IMR-90 (cell line): ENCODE measurements at regions not wholly inside any gene's neighbourhood (a gene's known extent, or its start where the extent isn't known, plus 50 kb on each side); places are given as distances from the start of the nearest gene placed in this dataset.

Source experiments
- ATAC-seq: fragments of 200-7000 bp; cut with Tn5 transposase; 2 replicates; pipeline ENCODE4 v1.9.1; 2020; ENCODE audit warnings: low read depth, mild to moderate bottlenecking, moderate library complexity
- BruUV-seq: library from RNA; stranded (reverse); fragments of 400-500 nt; replicated peaks from 2 replicates; lab custom pipeline; 2021; lab: Mats Ljungman, UMichigan
- CTCF ChIA-PET: fragments of 300-600 bp; formaldehyde crosslinking; extraction: SDS; loops from one replicate; lab custom pipeline; 2021; ENCODE audit warnings: antibody characterized with exemption; lab: Yijun Ruan, JAX
- POLR2A ChIA-PET: fragments of 300-600 bp; sonication (Branson Sonifier 250); formaldehyde crosslinking; loops from one replicate; lab custom pipeline; 2022; ENCODE audit warnings: antibody characterized with exemption; ENCODE audit not compliant: unreplicated experiment; lab: Charles Lee
- DNase-seq: peaks from one replicate; pipeline ENCODE4 v3.0.0; 2013
- H2AFZ ChIP-seq: replicated peaks from 2 replicates; pipeline ENCODE3; 2013; ENCODE audit warnings: low read length, mild to moderate bottlenecking; ENCODE audit not compliant: poor library complexity
- H2AK5ac ChIP-seq: 2 replicates; pipeline ENCODE4 v1.6.1; 2013; ENCODE audit warnings: low read depth, low read length, inconsistent platforms
- H2AK9ac ChIP-seq: replicated peaks from 2 replicates; pipeline ENCODE3; 2013; ENCODE audit warnings: mild to moderate bottlenecking, low read depth, low read length, moderate library complexity; ENCODE audit not compliant: poor library complexity
- H2BK120ac ChIP-seq: 2 replicates; pipeline ENCODE4 v1.6.1; 2013; ENCODE audit warnings: low read depth, low read length, inconsistent platforms
- H2BK15ac ChIP-seq: 3 replicates; pipeline ENCODE4 v1.6.1; 2013; ENCODE audit warnings: low read depth, low read length, inconsistent platforms
- H2BK20ac ChIP-seq: 2 replicates; pipeline ENCODE4 v1.6.1; 2013; ENCODE audit warnings: low read depth, mild to moderate bottlenecking, inconsistent platforms, low read length, moderate library complexity
- H2BK5ac ChIP-seq: 2 replicates; pipeline ENCODE4 v1.6.1; 2013; ENCODE audit warnings: mild to moderate bottlenecking, low read depth, low read length, inconsistent platforms; ENCODE audit not compliant: poor library complexity, severe bottlenecking
- H3K14ac ChIP-seq: replicated peaks from 2 replicates; pipeline ENCODE4 v1.6.1; 2013; ENCODE audit warnings: low read depth, low read length, inconsistent platforms
- H3K18ac ChIP-seq: 2 replicates; pipeline ENCODE4 v1.6.1; 2013; ENCODE audit warnings: low read depth, low read length, control low read depth
- H3K23ac ChIP-seq: 2 replicates; pipeline ENCODE4 v1.6.1; 2013; ENCODE audit warnings: low read depth, low read length, inconsistent platforms
- H3K27ac ChIP-seq: 2 replicates; pipeline ENCODE4 v1.5.1; 2013; ENCODE audit warnings: mild to moderate bottlenecking, control low read depth, low read length; ENCODE audit not compliant: insufficient read depth
- H3K27me3 ChIP-seq: 2 replicates; pipeline ENCODE4 v1.6.1; 2013; ENCODE audit warnings: low read length; ENCODE audit not compliant: control insufficient read depth, insufficient read depth
- H3K36me3 ChIP-seq: 2 replicates; pipeline ENCODE4 v1.6.1; 2013; ENCODE audit warnings: low read length, mixed read lengths; ENCODE audit not compliant: control insufficient read depth, insufficient read depth
- H3K4ac ChIP-seq: 2 replicates; pipeline ENCODE4 v1.6.1; 2013; ENCODE audit warnings: low read depth, low read length, inconsistent platforms
- H3K4me1 ChIP-seq: 2 replicates; pipeline ENCODE4 v1.6.1; 2013; ENCODE audit warnings: low read length, mixed read lengths; ENCODE audit not compliant: control insufficient read depth, insufficient read depth
- H3K4me2 ChIP-seq: 2 replicates; pipeline ENCODE4 v1.6.1; 2013; ENCODE audit warnings: low read depth, mild to moderate bottlenecking, control low read depth, low read length, moderate library complexity
- H3K4me3 ChIP-seq: 2 replicates; pipeline ENCODE4 v1.5.1; 2013; ENCODE audit warnings: low read depth, mild to moderate bottlenecking, control low read depth, low read length, moderate library complexity; ENCODE audit not compliant: insufficient read depth
- H3K56ac ChIP-seq: 2 replicates; pipeline ENCODE4 v1.6.1; 2013; ENCODE audit warnings: low read length, inconsistent platforms; ENCODE audit not compliant: insufficient read depth; ENCODE audit errors: extremely low read depth
- H3K79me1 ChIP-seq, 2 experiments: 2 replicates each; pipeline ENCODE4 v1.6.1; 2013; ENCODE audit warnings: low read length in 2 of 2, inconsistent platforms in 1 of 2, low read depth in 1 of 2
- H3K9ac ChIP-seq: 2 replicates; pipeline ENCODE4 v1.6.1; 2013; ENCODE audit warnings: low read depth, low read length, control low read depth
- H3K9me1 ChIP-seq: 2 replicates; pipeline ENCODE4 v1.6.1; 2013; ENCODE audit warnings: low read length, inconsistent platforms; ENCODE audit not compliant: insufficient read depth
- H3K9me3 ChIP-seq: 2 replicates; pipeline ENCODE4 v1.6.1; 2013; ENCODE audit warnings: low read length; ENCODE audit not compliant: control insufficient read depth, insufficient read depth
- H4K20me1 ChIP-seq: 2 replicates; pipeline ENCODE4 v1.6.1; 2013; ENCODE audit warnings: low read length, inconsistent platforms; ENCODE audit not compliant: insufficient read depth
- H4K5ac ChIP-seq: 2 replicates; pipeline ENCODE4 v1.6.1; 2013; ENCODE audit warnings: mild to moderate bottlenecking, low read depth, low read length, control low read depth
- H4K8ac ChIP-seq, 2 experiments: 2 replicates each; pipeline ENCODE4 v1.6.1; 2013; ENCODE audit warnings: low read depth in 2 of 2, low read length in 2 of 2, control low read depth in 1 of 2, inconsistent platforms in 1 of 2
- H4K91ac ChIP-seq: 2 replicates; pipeline ENCODE4 v1.6.1; 2013; ENCODE audit warnings: low read depth, low read length, inconsistent platforms; ENCODE audit not compliant: insufficient read depth
- BHLHE40 ChIP-seq: fragments of 150-350 bp; IDR thresholded peaks from 2 replicates; pipeline ENCODE4 v1.6.1; 2016; ENCODE audit warnings: mild to moderate bottlenecking, low read depth, low read length
- CEBPB ChIP-seq: IDR thresholded peaks from 2 replicates; pipeline ENCODE4 v1.6.1; 2012; ENCODE audit warnings: low read depth, low read length, improper control_type of control experiment
- CHD1 ChIP-seq: IDR thresholded peaks from 2 replicates; pipeline ENCODE4 v1.6.1; 2012; ENCODE audit warnings: low read depth, low read length, improper control_type of control experiment
- CTCF ChIP-seq: conservative IDR thresholded peaks from 2 replicates; pipeline ENCODE4 v1.5.1; 2012; ENCODE audit warnings: mild to moderate bottlenecking, low read depth, low read length, improper control_type of control experiment
- ELK1 ChIP-seq: fragments of 150-350 bp; IDR thresholded peaks from 2 replicates; pipeline ENCODE4 v1.6.1; 2016; ENCODE audit warnings: low read depth, mild to moderate bottlenecking, low read length, moderate library complexity, borderline replicate concordance
- FOS ChIP-seq: fragments of 150-350 bp; IDR thresholded peaks from 2 replicates; pipeline ENCODE4 v1.6.1; 2016; ENCODE audit warnings: low read depth, low read length
- MAFK ChIP-seq: IDR thresholded peaks from 2 replicates; pipeline ENCODE4 v1.6.1; 2012; ENCODE audit warnings: low read depth, low read length, improper control_type of control experiment
- MAZ ChIP-seq: IDR thresholded peaks from 2 replicates; pipeline ENCODE4 v1.6.1; 2012; ENCODE audit warnings: low read depth, mild to moderate bottlenecking, low read length, improper control_type of control experiment, moderate library complexity, borderline replicate concordance
- MXI1 ChIP-seq: IDR thresholded peaks from 2 replicates; pipeline ENCODE4 v1.6.1; 2012; ENCODE audit warnings: low read depth, mild to moderate bottlenecking, low read length, moderate library complexity, borderline replicate concordance
- NFE2L2 ChIP-seq: fragments of 150-350 bp; IDR thresholded peaks from 2 replicates; pipeline ENCODE4 v1.6.1; 2016; ENCODE audit warnings: low read depth, mild to moderate bottlenecking, low read length
- POLR2A ChIP-seq: IDR thresholded peaks from 2 replicates; pipeline ENCODE4 v1.6.1; 2012; ENCODE audit warnings: mild to moderate bottlenecking, low read depth, low read length
- RAD21 ChIP-seq: IDR thresholded peaks from 2 replicates; pipeline ENCODE4 v1.6.1; 2012; ENCODE audit warnings: low read length, improper control_type of control experiment
- RCOR1 ChIP-seq: IDR thresholded peaks from 2 replicates; pipeline ENCODE4 v1.6.1; 2012; ENCODE audit warnings: mild to moderate bottlenecking, low read length, improper control_type of control experiment; ENCODE audit not compliant: insufficient replicate concordance
- RFX5 ChIP-seq: IDR thresholded peaks from 2 replicates; pipeline ENCODE4 v1.8.0; 2012; ENCODE audit warnings: low read depth, mild to moderate bottlenecking, low read length, moderate library complexity
- SMC3 ChIP-seq: fragments of 150-350 bp; IDR thresholded peaks from 2 replicates; pipeline ENCODE4 v1.6.1; 2016; ENCODE audit warnings: low read depth, mild to moderate bottlenecking, antibody characterized with exemption, low read length, moderate library complexity
- USF2 ChIP-seq: fragments of 150-350 bp; IDR thresholded peaks from 2 replicates; pipeline ENCODE4 v1.6.1; 2017; ENCODE audit warnings: mild to moderate bottlenecking, antibody characterized with exemption, low read length, low read depth
- dilution Hi-C: fragments of 300-500 bp; cut with HindIII; formaldehyde crosslinking; loops from one replicate; pipeline ENCODE4 v1.14.3; 2018; ENCODE audit warnings: low sequenced_read_pairs; ENCODE audit not compliant: unreplicated experiment
- in situ Hi-C: fragments of 300-500 bp; cut with MboI; formaldehyde crosslinking; loops from 3 replicates; pipeline ENCODE4 v1.14.3; 2019; ENCODE audit warnings: low sequenced_read_pairs, inconsistent platforms, mixed read lengths
- intact Hi-C: fragments of 100-400 bp; cut with micrococcal nuclease; formaldehyde crosslinking; loops from 2 replicates; pipeline ENCODE4 v1.10.0; 2022

- Histone ChIP-seq H2AK9ac (no peak overlapping the region), H3K27me3 (no peaks in the 10 kb centered on the region), H4K91ac (no peak overlapping the region), H2AFZ (no peak overlapping the region), H3K9me1 (no peaks in the 10 kb centered on the region), H2BK20ac (no peak overlapping the region), H3K18ac (no peak overlapping the region), H3K23ac (no peak overlapping the region), H3K9ac (no peak overlapping the region), H4K8ac (no peak overlapping the region), H2BK5ac (no peak overlapping the region), H3K36me3 (no peaks in the 10 kb centered on the region), H3K4me2 (no peak overlapping the region), H2AK5ac (no peak overlapping the region), H3K9me3 (peaks cover 2% of the 10 kb centered on the region), H3K56ac (no peak overlapping the region), H4K20me1 (no peaks in the 10 kb centered on the region), H3K14ac (no peak overlapping the region), H2BK15ac (no peak overlapping the region), H3K79me1 (no peaks in the 10 kb centered on the region), H3K4ac (no peak overlapping the region), H3K27ac (no peak overlapping the region), H3K4me1 (no peaks in the 10 kb centered on the region), H3K4me3 (no peak overlapping the region), H2BK120ac (no peak overlapping the region), H4K5ac (no peak overlapping the region)
- dilution Hi-C loops (no loop called here), intact Hi-C loops (loop anchor here (10.0 kb wide), 1 partner anchor 287 kb away; no protein-coding TSS in a partner anchor), in situ Hi-C loops (no loop called here)
- no TSS peak for BruUV-seq
- POLR2A ChIA-PET = no interaction called here
- no peak for ATAC-seq
- CTCF ChIA-PET = no interaction called here
- TF ChIP-seq NFE2L2 (no peak), RAD21 (no peak), CEBPB (no peak), POLR2A (no peak), CTCF (no peak), CHD1 (no peak), MXI1 (no peak), SMC3 (no peak), MAZ (no peak), RCOR1 (no peak), MAFK (no peak), USF2 (no peak), BHLHE40 (no peak), ELK1 (no peak), FOS (no peak), RFX5 (no peak)
- DNase-seq = no peak
These were observed 616.0 kb upstream of the NR5A2 start for GRCh38 chr1:199411506-199411905.
